Muscle layer of duodenum (tissue), 2 donors: ENCODE measurements at regions not wholly inside any gene's neighbourhood (a gene's known extent, or its start where the extent isn't known, plus 50 kb on each side); places are given as distances from the start of the nearest gene placed in this dataset.
"Not testable (repeated sequence)": the region's sequence is repeated elsewhere in the genome, so short reads cannot be mapped to it uniquely, and the experiment has no call there.

Experiments
- H3K27ac ChIP-seq: one replicate; pipeline ENCODE4 v1.7.0; 2013; ENCODE audit warnings: mild to moderate bottlenecking, low read length
- H3K27me3 ChIP-seq: one replicate; pipeline ENCODE4 v1.7.0; 2013; ENCODE audit warnings: low read depth, mild to moderate bottlenecking, control low read depth, low read length
- H3K36me3 ChIP-seq, 2 donors: one replicate each; pipeline ENCODE4 v1.7.0; 2013; ENCODE audit warnings: low read length in 2 of 2, control low read depth in 1 of 2, mild to moderate bottlenecking in 1 of 2; ENCODE audit not compliant: insufficient read depth in 2 of 2, control insufficient read depth in 1 of 2
- H3K4me1 ChIP-seq, 2 donors: one replicate each; pipeline ENCODE4 v1.7.0; 2013; ENCODE audit warnings: low read length in 2 of 2, mild to moderate bottlenecking in 2 of 2, control low read depth in 1 of 2, moderate library complexity in 1 of 2; ENCODE audit not compliant: insufficient read depth in 2 of 2, control insufficient read depth in 1 of 2
- H3K4me3 ChIP-seq, 2 donors: one replicate each; pipeline ENCODE4 v1.7.0; 2013; ENCODE audit warnings: low read length in 2 of 2, low read depth in 1 of 2, mild to moderate bottlenecking in 1 of 2
- H3K9me3 ChIP-seq, 2 donors: one replicate each; pipeline ENCODE4 v1.7.0; 2013; ENCODE audit warnings: low read length in 2 of 2, control low read depth in 1 of 2, mild to moderate bottlenecking in 1 of 2; ENCODE audit not compliant: control insufficient read depth in 1 of 2
- donor health status: healthy.

- H3K9me3 ChIP-seq = no peaks in the 10 kb centered on the region
- H3K4me3 ChIP-seq = no peak overlapping the region
- no peaks in the 10 kb centered on the region for H3K27me3 ChIP-seq
- H3K4me1 ChIP-seq = no peaks in the 10 kb centered on the region
- H3K36me3 ChIP-seq = no peaks in the 10 kb centered on the region
- no peak overlapping the region for H3K27ac ChIP-seq
These were observed 215.3 kb downstream of the C16orf95 start for GRCh38 chr16:87101903-87102302.

GRCh38 chr16:87107201-87107600, 210.0 kb downstream of the C16orf95 start:
- Histone ChIP-seq H3K27me3 (no peaks in the 10 kb centered on the region), H3K4me3 (no peak overlapping the region), H3K27ac (no peak overlapping the region), H3K4me1 (no peaks in the 10 kb centered on the region), H3K36me3 (no peaks in the 10 kb centered on the region), H3K9me3 (no peaks in the 10 kb centered on the region)

- no peaks in the 10 kb centered on the region for H3K9me3 ChIP-seq
- H3K27ac ChIP-seq = no peak overlapping the region
- no peaks in the 10 kb centered on the region for H3K36me3 ChIP-seq
These were observed 208.9 kb downstream of the C16orf95 start for GRCh38 chr16:87108278-87108677.

GRCh38 chr16:87108941-87109340, 208.3 kb downstream of the C16orf95 start:
- H3K4me3 ChIP-seq = no peak overlapping the region
- no peaks in the 10 kb centered on the region for H3K27me3 ChIP-seq
- H3K4me1 ChIP-seq = no peaks in the 10 kb centered on the region
- H3K9me3 ChIP-seq = no peaks in the 10 kb centered on the region
- no peak overlapping the region for H3K27ac ChIP-seq
- no peaks in the 10 kb centered on the region for H3K36me3 ChIP-seq

More at GRCh38 chr16:87108278-87108677, 208.9 kb downstream of the C16orf95 start:
- no peaks in the 10 kb centered on the region for H3K4me1 ChIP-seq
- no peak overlapping the region for H3K4me3 ChIP-seq
- no peaks in the 10 kb centered on the region for H3K27me3 ChIP-seq

GRCh38 chr16:87114832-87115231, 202.4 kb downstream of the C16orf95 start:
- Histone ChIP-seq H3K9me3 (no peaks in the 10 kb centered on the region), H3K36me3 (no peaks in the 10 kb centered on the region), H3K4me1 (no peaks in the 10 kb centered on the region)

GRCh38 chr16:87115646-87116045, 201.5 kb downstream of the C16orf95 start:
- no peaks in the 10 kb centered on the region for H3K36me3 ChIP-seq
- H3K4me3 ChIP-seq = no peak overlapping the region
- H3K27ac ChIP-seq = no peak overlapping the region

More at GRCh38 chr16:87114832-87115231, 202.4 kb downstream of the C16orf95 start:
- no peak overlapping the region for H3K4me3 ChIP-seq
- no peak overlapping the region for H3K27ac ChIP-seq
- H3K27me3 ChIP-seq = no peaks in the 10 kb centered on the region

GRCh38 chr16:87117936-87118335, 199.3 kb downstream of the C16orf95 start:
- Histone ChIP-seq H3K4me3 (no peak overlapping the region), H3K27ac (no peak overlapping the region), H3K36me3 (no peaks in the 10 kb centered on the region), H3K9me3 (no peaks in the 10 kb centered on the region), H3K4me1 (no peaks in the 10 kb centered on the region), H3K27me3 (no peaks in the 10 kb centered on the region)

More at GRCh38 chr16:87115646-87116045, 201.5 kb downstream of the C16orf95 start:
- no peaks in the 10 kb centered on the region for H3K27me3 ChIP-seq
- H3K9me3 ChIP-seq = no peaks in the 10 kb centered on the region
- no peaks in the 10 kb centered on the region for H3K4me1 ChIP-seq

- Histone ChIP-seq H3K36me3 (no peaks in the 10 kb centered on the region), H3K4me1 (no peaks in the 10 kb centered on the region), H3K9me3 (no peaks in the 10 kb centered on the region), H3K27me3 (no peaks in the 10 kb centered on the region), H3K4me3 (no peak overlapping the region), H3K27ac (no peak overlapping the region)
These were observed 198.0 kb downstream of the C16orf95 start for GRCh38 chr16:87119168-87119567.

- Histone ChIP-seq H3K4me3 (no peak overlapping the region), H3K36me3 (no peaks in the 10 kb centered on the region), H3K27me3 (no peaks in the 10 kb centered on the region), H3K9me3 (no peaks in the 10 kb centered on the region), H3K27ac (no peak overlapping the region), H3K4me1 (no peaks in the 10 kb centered on the region)
These were observed 197.4 kb downstream of the C16orf95 start for GRCh38 chr16:87119748-87120147.

- Histone ChIP-seq H3K36me3 (no peaks in the 10 kb centered on the region), H3K4me3 (no peak overlapping the region), H3K27me3 (no peaks in the 10 kb centered on the region), H3K9me3 (no peaks in the 10 kb centered on the region), H3K27ac (no peak overlapping the region), H3K4me1 (no peaks in the 10 kb centered on the region)
These were observed 195.4 kb downstream of the C16orf95 start for GRCh38 chr16:87121816-87122215.

- no peak overlapping the region for H3K4me3 ChIP-seq
- H3K4me1 ChIP-seq = no peaks in the 10 kb centered on the region
- H3K9me3 ChIP-seq = no peaks in the 10 kb centered on the region
- H3K27me3 ChIP-seq = no peaks in the 10 kb centered on the region
- no peak overlapping the region for H3K27ac ChIP-seq
- H3K36me3 ChIP-seq = no peaks in the 10 kb centered on the region
These were observed 193.7 kb downstream of the C16orf95 start for GRCh38 chr16:87123356-87124001.

GRCh38 chr16:87124405-87124804, 192.8 kb downstream of the C16orf95 start:
- H3K27me3 ChIP-seq, H3K4me3 ChIP-seq, H3K4me1 ChIP-seq, H3K36me3 ChIP-seq, H3K9me3 ChIP-seq, H3K27ac ChIP-seq: not testable (repeated sequence)
